ENCODE measurements at regions not wholly inside any gene's neighbourhood (a gene's known extent, or its start where the extent isn't known, plus 50 kb on each side); places are given as distances from the start of the nearest gene placed in this dataset.

GRCh38 chr1:234875328-234875952 is 253.2 kb downstream of the TOMM20 start:
- no peak for DNase-seq

- DNase-seq, result no peak
Observed at GRCh38 chr1:234874291-234875288, 254.0 kb downstream of the TOMM20 start.

GRCh38 chr1:234871710-234872271 is 256.8 kb downstream of the TOMM20 start:
- no peak for DNase-seq

- no peak for DNase-seq
Observed at GRCh38 chr1:234871039-234871709, 257.5 kb downstream of the TOMM20 start.

- no peak for DNase-seq
Observed at GRCh38 chr1:234870020-234870981, 258.3 kb downstream of the TOMM20 start.

- no peak for DNase-seq
Observed at GRCh38 chr1:234869182-234870019, 259.2 kb downstream of the TOMM20 start.

GRCh38 chr1:234868296-234869147 is 258.5 kb upstream of the IRF2BP2 start:
- no peak for DNase-seq

GRCh38 chr1:234866007-234866866 is 256.3 kb upstream of the IRF2BP2 start:
- no peak for DNase-seq

GRCh38 chr1:234865171-234866006 is 255.4 kb upstream of the IRF2BP2 start:
- no peak for DNase-seq

GRCh38 chr1:234864116-234864515 is 254.1 kb upstream of the IRF2BP2 start:
- DNase-seq, result no peak

GRCh38 chr1:234863551-234863971 is 253.6 kb upstream of the IRF2BP2 start:
- no peak for DNase-seq

GRCh38 chr1:234862944-234863515 is 253.1 kb upstream of the IRF2BP2 start:
- no peak for DNase-seq

GRCh38 chr1:234862360-234862943 is 252.5 kb upstream of the IRF2BP2 start:
- DNase-seq, result no peak

GRCh38 chr1:234861761-234862160 is 251.8 kb upstream of the IRF2BP2 start:
- no peak for DNase-seq

GRCh38 chr1:234861024-234861620 is 251.1 kb upstream of the IRF2BP2 start:
- DNase-seq, result no peak

GRCh38 chr1:234858722-234859121 is 248.7 kb upstream of the IRF2BP2 start:
- no peak for DNase-seq

GRCh38 chr1:234856845-234857245 is 246.9 kb upstream of the IRF2BP2 start:
- DNase-seq, result no peak

All from effector CD8-positive, alpha-beta T cell (primary cell).